SK-N-MC (cell line): ENCODE measurements at regions not wholly inside any gene's neighbourhood (a gene's known extent, or its start where the extent isn't known, plus 50 kb on each side); places are given as distances from the start of the nearest gene placed in this dataset.

Experiments used
- DNase-seq: peaks from one replicate; pipeline ENCODE4 v3.0.0-alpha.2; 2011; ENCODE audit warnings: low read depth, low spot score
- H3K27ac ChIP-seq: fragments of 200-600 bp; sonication (generic); 2 replicates; pipeline ENCODE4 v1.5.1; 2016; ENCODE audit warnings: mixed run types
- H3K36me3 ChIP-seq: fragments of 200-600 bp; sonication (generic); 2 replicates; pipeline ENCODE4 v1.6.1; 2017; ENCODE audit warnings: antibody characterized with exemption, low read length, mixed read lengths; ENCODE audit not compliant: insufficient read depth
- H3K4me3 ChIP-seq: fragments of 200-600 bp; sonication (generic); 2 replicates; pipeline ENCODE4 v1.5.1; 2016
- H3K9ac ChIP-seq: fragments of 200-600 bp; sonication (generic); 2 replicates; pipeline ENCODE4 v1.8.0; 2017; ENCODE audit warnings: mixed run types, mixed read lengths; ENCODE audit not compliant: insufficient read length
- H3K9me3 ChIP-seq: fragments of 200-600 bp; sonication (generic); 2 replicates; pipeline ENCODE4 v1.6.1; 2017; ENCODE audit warnings: low read depth, mild to moderate bottlenecking, antibody characterized with exemption, low read length, moderate library complexity, mixed read lengths
- EZH2 ChIP-seq: fragments of 200-600 bp; sonication (generic); IDR thresholded peaks from one replicate; pipeline ENCODE4 v1.6.1; 2017; ENCODE audit warnings: antibody characterized with exemption
- FOXP2 ChIP-seq: optimal IDR thresholded peaks from 2 replicates; pipeline ENCODE3; 2011; ENCODE audit warnings: mild to moderate bottlenecking, moderate library complexity; ENCODE audit not compliant: insufficient read depth; ENCODE audit errors: extremely low read length, control extremely low read depth
- POLR2AphosphoS5 ChIP-seq: IDR thresholded peaks from 2 replicates; pipeline ENCODE4 v1.6.1; 2012; ENCODE audit warnings: mild to moderate bottlenecking, low read depth, low read length, borderline replicate concordance

- Histone ChIP-seq H3K9ac (no peak overlapping the region), H3K27ac (no peak overlapping the region), H3K4me3 (no peak overlapping the region), H3K36me3 (no peaks in the 10 kb centered on the region), H3K9me3 (no peaks in the 10 kb centered on the region)
- DNase-seq, result no peak
- TF ChIP-seq EZH2, result no peak
- TF ChIP-seq FOXP2, result no peak
- TF ChIP-seq POLR2AphosphoS5, result no peak
Measured at GRCh38 chr20:12821249-12821648, 187.5 kb upstream of the SPTLC3 start.

- no peak overlapping the region for H3K27ac ChIP-seq
- no peaks in the 10 kb centered on the region for H3K36me3 ChIP-seq
- no peaks in the 10 kb centered on the region for H3K9me3 ChIP-seq
- TF ChIP-seq FOXP2 (no peak), EZH2 (no peak), POLR2AphosphoS5 (no peak)
- H3K4me3 ChIP-seq, result no peak overlapping the region
- H3K9ac ChIP-seq, result no peak overlapping the region
- no peak for DNase-seq
Measured at GRCh38 chr20:12823734-12824133, 185.0 kb upstream of the SPTLC3 start.

GRCh38 chr20:12824328-12825225 is 184.2 kb upstream of the SPTLC3 start:
- Histone ChIP-seq H3K27ac (no peak overlapping the region), H3K4me3 (no peak overlapping the region), H3K9ac (no peak overlapping the region), H3K9me3 (no peaks in the 10 kb centered on the region), H3K36me3 (no peaks in the 10 kb centered on the region)
- no peak for DNase-seq
- TF ChIP-seq FOXP2 (no peak), EZH2 (no peak), POLR2AphosphoS5 (no peak)

GRCh38 chr20:12825226-12825595 is 183.6 kb upstream of the SPTLC3 start:
- H3K36me3 ChIP-seq, result no peaks in the 10 kb centered on the region
- DNase-seq, result no peak
- H3K9me3 ChIP-seq, result no peaks in the 10 kb centered on the region
- H3K4me3 ChIP-seq, result no peak overlapping the region
- no peak overlapping the region for H3K9ac ChIP-seq
- H3K27ac ChIP-seq, result no peak overlapping the region
- no peak for TF ChIP-seq EZH2
- no peak for TF ChIP-seq FOXP2
- TF ChIP-seq POLR2AphosphoS5, result no peak

- TF ChIP-seq EZH2 (no peak), FOXP2 (no peak), POLR2AphosphoS5 (no peak)
- DNase-seq, result no peak
- Histone ChIP-seq H3K36me3 (no peaks in the 10 kb centered on the region), H3K4me3 (no peak overlapping the region), H3K9ac (no peak overlapping the region), H3K27ac (no peak overlapping the region), H3K9me3 (no peaks in the 10 kb centered on the region)
Measured at GRCh38 chr20:12827816-12828385, 180.9 kb upstream of the SPTLC3 start.

GRCh38 chr20:12829170-12829569 is 179.6 kb upstream of the SPTLC3 start:
- Histone ChIP-seq H3K9me3 (no peaks in the 10 kb centered on the region), H3K9ac (no peak overlapping the region), H3K4me3 (no peak overlapping the region), H3K36me3 (no peaks in the 10 kb centered on the region), H3K27ac (no peak overlapping the region)
- TF ChIP-seq FOXP2 (no peak), POLR2AphosphoS5 (no peak), EZH2 (no peak)
- DNase-seq, result no peak

GRCh38 chr20:12833861-12834260 is 174.9 kb upstream of the SPTLC3 start:
- Histone ChIP-seq H3K9ac (no peak overlapping the region), H3K9me3 (no peaks in the 10 kb centered on the region), H3K4me3 (no peak overlapping the region), H3K27ac (no peak overlapping the region), H3K36me3 (no peaks in the 10 kb centered on the region)
- DNase-seq, result no peak
- TF ChIP-seq POLR2AphosphoS5, result no peak
- TF ChIP-seq EZH2, result no peak
- no peak for TF ChIP-seq FOXP2

GRCh38 chr20:12835999-12836398 is 172.8 kb upstream of the SPTLC3 start:
- TF ChIP-seq FOXP2, result no peak
- no peak for TF ChIP-seq EZH2
- TF ChIP-seq POLR2AphosphoS5, result no peak
- no peak overlapping the region for H3K9ac ChIP-seq

GRCh38 chr20:12837646-12838045 is 171.1 kb upstream of the SPTLC3 start:
- Histone ChIP-seq H3K9me3 (no peaks in the 10 kb centered on the region), H3K36me3 (no peaks in the 10 kb centered on the region), H3K4me3 (no peak overlapping the region), H3K9ac (no peak overlapping the region), H3K27ac (no peak overlapping the region)
- TF ChIP-seq EZH2 (no peak), POLR2AphosphoS5 (no peak), FOXP2 (no peak)
- DNase-seq, result no peak

More at GRCh38 chr20:12835999-12836398, 172.8 kb upstream of the SPTLC3 start:
- Histone ChIP-seq H3K36me3 (no peaks in the 10 kb centered on the region), H3K4me3 (no peak overlapping the region), H3K9me3 (no peaks in the 10 kb centered on the region), H3K27ac (no peak overlapping the region)
- no peak for DNase-seq
